HG02840 (cell line): ENCODE measurements at regions not wholly inside any gene's neighbourhood (a gene's known extent, or its start where the extent isn't known, plus 50 kb on each side); places are given as distances from the start of the nearest gene placed in this dataset.

Experiments used
- ATAC-seq: cut with Tn5 transposase; IDR thresholded peaks from one replicate; pipeline ENCODE4 v1.9.1; 2021; ENCODE audit warnings: mild to moderate bottlenecking, moderate library complexity, moderate number of reproducible peaks; ENCODE audit not compliant: unreplicated experiment, low FRiP score

DNA sequence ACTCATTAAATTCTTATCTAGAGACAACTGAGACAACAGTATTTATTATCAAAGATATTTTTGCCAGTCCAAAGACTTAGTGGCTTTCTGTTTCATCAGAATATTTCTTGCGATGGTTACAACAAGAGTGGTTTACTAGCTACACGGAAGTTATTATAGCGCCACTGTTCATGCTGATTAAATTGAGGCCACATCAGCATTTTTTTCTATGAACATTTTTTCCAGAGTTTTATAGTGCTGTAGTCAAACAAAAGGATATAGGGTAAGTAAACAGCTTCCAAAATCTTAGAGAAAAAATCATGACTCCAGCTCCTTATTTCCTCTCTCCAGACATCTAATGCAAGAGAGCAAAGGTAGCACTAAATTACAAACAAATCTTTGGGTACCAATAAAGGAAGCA is 1264.4 kb downstream of the ZPLD1 start:
- ATAC-seq: no peak

DNA sequence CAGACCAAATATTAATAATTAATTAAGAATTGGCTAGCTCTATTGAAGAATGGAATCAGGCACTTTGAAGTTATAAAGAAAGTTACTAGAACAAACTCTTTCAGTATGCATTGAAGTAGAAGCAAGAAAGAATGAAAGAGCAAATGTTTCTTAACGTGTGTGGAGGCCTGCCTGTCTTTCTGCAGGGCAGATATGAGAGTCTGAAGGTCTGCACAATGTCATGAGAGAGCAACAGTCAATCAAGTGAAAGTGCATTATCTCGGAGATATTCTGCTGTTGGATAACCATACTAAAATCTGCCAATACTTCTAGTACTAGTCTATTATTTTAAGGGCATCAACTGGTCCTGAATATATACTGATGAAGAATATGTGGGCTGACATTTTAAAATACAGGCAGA is 1270.8 kb downstream of the ZPLD1 start:
- no peak for ATAC-seq

DNA sequence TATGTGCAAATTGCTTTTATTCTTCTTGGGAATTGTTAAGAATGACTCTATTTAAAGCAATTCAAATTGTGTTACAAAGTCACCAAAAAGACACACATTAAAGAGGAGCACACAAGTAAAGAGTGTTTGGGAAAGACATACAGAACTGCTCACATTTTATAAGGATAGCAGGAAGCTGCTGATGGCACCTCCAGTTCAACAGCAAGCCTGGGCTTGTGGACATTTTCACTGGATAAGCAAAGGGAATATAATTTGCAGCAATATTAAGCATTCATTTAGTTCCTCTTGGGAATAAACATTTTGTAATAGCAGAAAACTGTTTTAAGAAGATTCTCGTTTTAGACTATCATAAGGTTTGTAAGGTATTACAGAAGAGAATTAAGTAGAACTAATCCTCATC is 1271.9 kb downstream of the ZPLD1 start:
- ATAC-seq: no peak

GRCh38 chr3:103711670-103712069 is 1276.9 kb downstream of the ZPLD1 start:
- ATAC-seq: no peak

- no peak for ATAC-seq
Observed at GRCh38 chr3:103712320-103713008, 1277.6 kb downstream of the ZPLD1 start.

- ATAC-seq: no peak
Observed at GRCh38 chr3:103729547-103729946, 1294.7 kb downstream of the ZPLD1 start.

- ATAC-seq: no peak
Observed at GRCh38 chr3:103730744-103731143, 1295.9 kb downstream of the ZPLD1 start.

DNA sequence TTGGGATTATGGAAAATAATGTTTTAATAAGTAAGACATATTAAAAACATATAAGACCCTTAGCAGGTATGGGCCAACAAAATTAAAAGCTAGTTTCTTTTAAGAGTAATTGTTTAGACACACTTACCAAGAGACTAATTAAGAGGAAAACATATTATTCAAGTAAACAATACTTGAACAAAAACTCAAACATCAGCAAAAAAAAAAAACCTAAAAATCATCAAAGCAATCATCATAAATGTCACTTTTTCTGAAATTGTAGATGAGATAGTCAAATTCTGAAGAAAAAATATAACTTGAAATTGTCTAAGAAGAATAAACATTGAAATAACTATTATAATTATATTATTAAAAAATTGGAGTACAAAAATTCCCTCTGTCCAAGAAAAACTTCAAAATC is 1318.2 kb downstream of the ZPLD1 start:
- no peak for ATAC-seq

DNA sequence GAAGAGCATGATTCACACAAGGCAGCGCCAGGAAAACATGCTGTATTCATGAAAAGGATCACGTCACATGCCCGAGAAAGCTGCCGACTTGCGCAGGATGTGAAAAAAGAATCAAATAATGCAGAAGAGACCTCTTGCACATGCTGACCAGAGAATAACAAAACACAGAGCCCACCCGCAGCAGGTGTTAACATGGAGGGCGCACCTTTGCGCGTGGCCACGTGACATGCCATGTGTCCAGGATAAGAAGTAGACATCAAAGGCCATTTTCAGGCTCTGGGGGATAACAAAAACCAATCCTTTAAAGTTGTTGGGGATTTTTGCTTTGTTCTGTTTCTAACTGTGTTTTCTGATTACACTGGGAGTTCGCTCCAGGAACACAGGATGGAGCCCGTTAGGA is 1332.8 kb downstream of the ZPLD1 start:
- ATAC-seq: no peak

GRCh38 chr3:103785017-103785416 is 1350.2 kb downstream of the ZPLD1 start:
- no peak for ATAC-seq

DNA sequence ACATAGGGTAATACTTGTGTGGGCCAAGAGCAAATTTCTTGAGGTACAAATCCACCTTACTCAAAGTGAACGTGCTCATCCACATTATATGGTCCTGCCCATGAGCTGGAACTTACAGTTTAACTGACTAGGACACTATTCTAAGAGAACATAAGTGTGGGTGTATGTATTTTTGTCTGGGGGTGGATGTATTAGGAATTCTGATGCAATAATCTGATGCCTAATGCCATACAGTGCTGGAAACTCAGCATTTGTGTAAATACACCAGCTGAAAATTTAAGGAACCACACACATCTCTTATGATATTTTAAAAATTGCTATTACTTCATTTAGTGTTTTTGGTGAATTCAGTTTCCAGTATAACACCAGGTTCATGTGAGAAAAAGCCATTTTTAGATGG is 1350.7 kb downstream of the ZPLD1 start:
- ATAC-seq: no peak

DNA sequence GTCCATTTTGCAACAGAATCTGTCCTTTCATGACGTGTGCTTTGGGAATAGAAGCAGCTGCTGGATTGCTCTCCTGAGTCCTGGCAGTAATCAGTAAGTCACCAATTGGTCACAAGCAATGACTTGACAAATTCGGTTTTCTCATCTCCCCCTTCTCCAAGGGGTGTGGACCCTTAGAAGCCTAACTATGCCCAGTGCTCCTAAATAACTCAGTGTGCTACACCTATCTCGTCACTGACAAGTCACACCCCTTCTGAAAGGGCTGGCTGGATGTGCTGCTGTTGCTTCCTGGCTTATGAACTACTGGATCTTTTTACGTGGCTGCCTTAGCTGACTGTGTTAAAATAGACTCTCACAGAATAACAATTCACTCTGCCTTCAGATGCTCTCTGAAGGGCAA is 1351.5 kb downstream of the ZPLD1 start:
- no peak for ATAC-seq

DNA sequence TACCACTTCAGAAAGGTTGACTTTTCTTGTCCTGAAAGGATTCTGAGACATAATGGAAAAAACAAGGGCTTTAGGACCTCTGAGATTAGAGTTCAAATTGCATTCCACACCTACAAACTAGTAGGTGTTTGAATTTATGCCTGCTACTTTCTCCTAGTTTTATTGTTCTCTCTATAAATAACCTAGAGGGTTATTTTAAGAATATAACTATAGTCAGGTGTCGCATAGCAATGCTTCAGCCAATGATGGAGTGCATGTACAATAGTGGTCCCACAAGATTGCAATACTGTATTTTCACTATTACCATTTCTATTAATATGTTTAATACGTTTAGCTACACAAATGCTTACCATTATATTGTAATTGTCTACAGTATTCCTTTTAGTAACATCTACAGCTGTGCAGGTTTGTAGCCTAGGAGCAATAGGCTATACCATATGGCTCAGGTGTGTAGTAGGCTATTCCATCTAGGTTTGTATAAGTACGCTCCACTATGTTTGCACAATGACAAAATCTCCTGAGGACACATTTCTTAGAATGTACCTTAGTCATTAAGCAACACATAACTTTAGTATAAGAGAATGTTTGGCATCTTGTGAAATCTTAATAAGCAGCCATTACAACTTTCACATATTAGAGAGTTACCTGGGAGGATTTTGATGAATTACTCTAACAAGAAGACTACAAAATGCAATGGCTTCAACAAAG is 1352.5 kb downstream of the ZPLD1 start:
- no peak for ATAC-seq

DNA sequence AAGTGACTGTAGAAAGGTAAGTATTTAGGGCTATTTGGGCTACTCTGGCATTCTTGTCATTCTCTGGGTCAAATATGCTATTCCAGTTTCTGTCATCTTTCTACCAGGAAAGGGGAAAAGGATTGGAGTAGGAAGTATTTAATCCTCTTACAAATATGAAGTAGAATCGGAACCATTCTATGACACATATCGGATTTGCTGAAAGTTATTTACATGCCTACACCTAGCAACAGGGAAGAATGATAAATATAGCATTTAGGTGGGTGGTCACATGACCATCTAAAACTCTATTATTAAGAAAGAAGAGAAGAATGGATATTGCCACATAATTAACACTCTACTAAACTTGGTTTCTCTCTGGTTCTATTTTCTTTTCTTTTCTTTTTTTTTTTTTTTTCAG is 1353.1 kb downstream of the ZPLD1 start:
- ATAC-seq: no peak

GRCh38 chr3:103791786-103792515 is 1357.1 kb downstream of the ZPLD1 start:
- no peak for ATAC-seq

- no peak for ATAC-seq
Observed at GRCh38 chr3:103794656-103795055, 1359.8 kb downstream of the ZPLD1 start.

- ATAC-seq: no peak
Observed at GRCh38 chr3:103796068-103796467, 1361.3 kb downstream of the ZPLD1 start.

- no peak for ATAC-seq
Observed at GRCh38 chr3:103803787-103804186, 1369.0 kb downstream of the ZPLD1 start.

GRCh38 chr3:103810167-103810566 is 1375.4 kb downstream of the ZPLD1 start:
- ATAC-seq: no peak

GRCh38 chr3:103813955-103814354 is 1379.1 kb downstream of the ZPLD1 start:
- ATAC-seq: no peak

DNA sequence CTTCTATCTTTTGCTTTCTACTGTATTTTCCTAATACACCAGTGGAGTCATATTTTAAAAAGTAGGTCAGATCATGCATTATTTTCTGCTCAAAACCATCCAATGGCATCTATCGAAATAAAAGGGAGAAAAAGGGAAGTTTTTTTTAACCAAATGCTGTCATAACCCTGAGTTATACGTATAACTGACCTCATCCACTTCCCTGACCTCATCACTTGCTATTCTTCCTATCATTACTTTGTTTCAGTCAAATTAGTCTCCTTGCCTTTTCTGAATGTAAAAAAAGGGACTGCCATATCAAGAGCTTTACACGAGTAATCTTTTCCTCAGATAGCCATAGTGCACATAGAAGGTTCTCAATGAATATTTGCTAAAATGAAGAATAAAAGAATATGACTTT is 1383.6 kb downstream of the ZPLD1 start:
- ATAC-seq: no peak

DNA sequence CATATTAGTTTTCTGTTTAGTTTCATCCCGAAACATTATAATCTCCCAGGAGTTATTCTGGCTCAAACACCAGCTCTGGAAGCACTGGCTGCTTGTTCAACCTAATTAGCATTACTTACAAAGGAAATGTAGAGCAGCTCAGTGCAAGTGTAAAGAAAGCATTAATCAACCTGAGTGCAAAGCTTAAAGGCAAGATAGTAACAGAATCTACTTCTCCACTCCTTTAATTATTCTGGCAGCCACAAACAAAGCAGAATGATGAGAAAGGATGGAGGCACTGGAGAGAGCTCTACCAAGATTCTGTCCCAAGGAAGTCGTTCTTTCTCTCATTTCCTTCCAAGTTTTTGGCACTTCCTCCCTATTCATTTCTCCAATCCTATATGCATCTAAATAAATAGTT is 1384.0 kb downstream of the ZPLD1 start:
- ATAC-seq: no peak
